ENCODE measurements at regions not wholly inside any gene's neighbourhood (a gene's known extent, or its start where the extent isn't known, plus 50 kb on each side); places are given as distances from the start of the nearest gene placed in this dataset.
"Not testable (repeated sequence)": the region's sequence is repeated elsewhere in the genome, so short reads cannot be mapped to it uniquely, and the experiment has no call there.

- TF ChIP-seq CBX2 (IDR thresholded peaks at IDR 0.05; ENCODE audit: borderline replicate concordance, low read depth), result no peak
- TF ChIP-seq CTCF (IDR thresholded peaks at IDR 0.05), result no peak
- TF ChIP-seq HOXA7 (CRISPR knock-in tag; IDR thresholded peaks at IDR 0.05), result no peak
- TF ChIP-seq HOXB5 (CRISPR knock-in tag; IDR thresholded peaks at IDR 0.05), result no peak
- no peak for TF ChIP-seq MAFK (IDR thresholded peaks at IDR 0.05; ENCODE audit: partially characterized antibody)
- TF ChIP-seq ZSCAN20 (CRISPR knock-in tag; IDR thresholded peaks at IDR 0.05), result no peak
- no peak for TF ChIP-seq POLR2A (IDR thresholded peaks at IDR 0.05; ENCODE audit: low read length)
- TF ChIP-seq RCOR1 (IDR thresholded peaks at IDR 0.05; ENCODE audit: low read depth, low read length), result no peak
- TF ChIP-seq RFX5 (IDR thresholded peaks at IDR 0.05), result no peak
- TF ChIP-seq FOXS1 (CRISPR knock-in tag; IDR thresholded peaks at IDR 0.05), result no peak
- no peak for TF ChIP-seq MYC (IDR thresholded peaks at IDR 0.05; ENCODE audit: borderline replicate concordance, low read length)
- no peak for TF ChIP-seq HDAC2 (IDR thresholded peaks at IDR 0.05)
- TF ChIP-seq EP300 (IDR thresholded peaks at IDR 0.05), result no peak
- TF ChIP-seq HES2 (IDR thresholded peaks at IDR 0.05), result no peak
- POLR2A ChIA-PET, result no interaction called here
- Histone ChIP-seq H3K4me1 (no peaks in the 10 kb centered on the region), H3K4me3 (no peak overlapping the region), H3K4me2 (no peak overlapping the region), H3K27ac (no peak overlapping the region), H3K9me3 (no peaks in the 10 kb centered on the region)
- FAIRE-seq (no peak), DNase-seq (ENCODE audit: low read depth in 1 of 2, low spot score in 1 of 2) (no peak), ATAC-seq (no peak)
- CTCF ChIA-PET, result no interaction called here
Observed at GRCh38 chr18:42517896-42518295, 562.9 kb downstream of the PIK3C3 start.

- POLR2A ChIA-PET, FAIRE-seq: not testable (repeated sequence)
- 20% methylated on average over 2 of the region's 2 CpGs for WGBS (ENCODE audit: missing lambda C conversion rate)
Observed at GRCh38 chr18:42518331-42518730, 563.3 kb downstream of the PIK3C3 start.

GRCh38 chr18:42520138-42520537 lies 565.1 kb downstream of the PIK3C3 start:
- ChIA-PET CTCF (no interaction called here), POLR2A (no interaction called here)
- no peak overlapping the region for H3K4me3 ChIP-seq
- TF ChIP-seq REST (IDR thresholded peaks at IDR 0.05) (no peak), HMGXB4 (CRISPR knock-in tag; IDR thresholded peaks at IDR 0.05; ENCODE audit: borderline replicate concordance) (no peak), HES2 (IDR thresholded peaks at IDR 0.05) (no peak), CHD4 (IDR thresholded peaks at IDR 0.05; ENCODE audit: borderline replicate concordance) (no peak), HOXB5 (CRISPR knock-in tag; IDR thresholded peaks at IDR 0.05) (no peak), ZFP36 (IDR thresholded peaks at IDR 0.05; ENCODE audit: borderline replicate concordance, partially characterized antibody) (no peak), HOXA7 (CRISPR knock-in tag; IDR thresholded peaks at IDR 0.05) (no peak), BCL3 (IDR thresholded peaks at IDR 0.05) (no peak), NR3C1 (IDR thresholded peaks at IDR 0.05) (no peak), SREBF2 (IDR thresholded peaks at IDR 0.05) (no peak), RFX5 (IDR thresholded peaks at IDR 0.05) (no peak), CEBPB (IDR thresholded peaks at IDR 0.05) (no peak)
- no peak overlapping the region for H3K27ac ChIP-seq
- H3K9me3 ChIP-seq, result no peaks in the 10 kb centered on the region
- no peaks in the 10 kb centered on the region for H3K4me1 ChIP-seq
- no peak for ATAC-seq
- no peak overlapping the region for H3K4me2 ChIP-seq
- FAIRE-seq, result no peak
- 13% methylated on average over 2 of the region's 2 CpGs for WGBS (ENCODE audit: missing lambda C conversion rate)
- no peak for DNase-seq (ENCODE audit: low read depth in 1 of 2, low spot score in 1 of 2)

More at GRCh38 chr18:42518331-42518730, 563.3 kb downstream of the PIK3C3 start:
- H3K27ac ChIP-seq; H3K9me3 ChIP-seq; H3K4me3 ChIP-seq; CTCF ChIA-PET; H3K4me1 ChIP-seq; DNase-seq (ENCODE audit: low read depth in 1 of 2, low spot score in 1 of 2); H3K4me2 ChIP-seq; ATAC-seq: not testable (repeated sequence)
